OCI-LY1 (cell line): ENCODE measurements at regions not wholly inside any gene's neighbourhood (a gene's known extent, or its start where the extent isn't known, plus 50 kb on each side); places are given as distances from the start of the nearest gene placed in this dataset.

Source experiments
- EZH2 ChIP-seq: fragments of 200-600 bp; sonication (generic), shearing (Covaris generic); IDR thresholded peaks from 2 replicates; pipeline ENCODE4 v1.8.0; 2017; ENCODE audit warnings: borderline replicate concordance, mixed run types, mild to moderate bottlenecking, antibody characterized with exemption, low read length, moderate library complexity, mixed read lengths
- TF ChIP-seq, protein P1 (sequence below): fragments of 200-600 bp; sonication (generic), shearing (Covaris generic); IDR thresholded peaks from 2 replicates; pipeline ENCODE4 v1.5.1; 2017; ENCODE audit warnings: mild to moderate bottlenecking, antibody characterized with exemption, low read length, moderate library complexity, mixed read lengths

DNA sequence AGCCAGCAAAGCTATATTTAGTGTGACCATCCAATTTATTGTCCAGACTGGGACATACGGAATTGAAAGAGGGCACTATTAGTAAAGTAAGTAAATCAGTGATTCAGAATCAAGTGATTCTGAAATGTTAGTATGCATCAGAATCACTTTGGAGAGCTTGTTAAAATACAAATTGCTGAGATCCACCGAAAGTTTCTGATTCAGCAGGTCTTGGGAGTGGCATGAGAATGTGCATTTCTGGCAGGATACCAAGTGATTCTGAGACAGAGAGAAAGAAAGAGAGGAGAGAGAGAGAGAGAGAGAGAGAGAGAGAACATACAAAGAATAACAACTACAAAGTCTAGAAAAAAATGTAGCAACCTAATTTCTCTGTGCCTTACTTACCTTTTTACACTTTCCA, 65.4 kb upstream of the ASTN2 start:
- TF ChIP-seq, protein P1, sequence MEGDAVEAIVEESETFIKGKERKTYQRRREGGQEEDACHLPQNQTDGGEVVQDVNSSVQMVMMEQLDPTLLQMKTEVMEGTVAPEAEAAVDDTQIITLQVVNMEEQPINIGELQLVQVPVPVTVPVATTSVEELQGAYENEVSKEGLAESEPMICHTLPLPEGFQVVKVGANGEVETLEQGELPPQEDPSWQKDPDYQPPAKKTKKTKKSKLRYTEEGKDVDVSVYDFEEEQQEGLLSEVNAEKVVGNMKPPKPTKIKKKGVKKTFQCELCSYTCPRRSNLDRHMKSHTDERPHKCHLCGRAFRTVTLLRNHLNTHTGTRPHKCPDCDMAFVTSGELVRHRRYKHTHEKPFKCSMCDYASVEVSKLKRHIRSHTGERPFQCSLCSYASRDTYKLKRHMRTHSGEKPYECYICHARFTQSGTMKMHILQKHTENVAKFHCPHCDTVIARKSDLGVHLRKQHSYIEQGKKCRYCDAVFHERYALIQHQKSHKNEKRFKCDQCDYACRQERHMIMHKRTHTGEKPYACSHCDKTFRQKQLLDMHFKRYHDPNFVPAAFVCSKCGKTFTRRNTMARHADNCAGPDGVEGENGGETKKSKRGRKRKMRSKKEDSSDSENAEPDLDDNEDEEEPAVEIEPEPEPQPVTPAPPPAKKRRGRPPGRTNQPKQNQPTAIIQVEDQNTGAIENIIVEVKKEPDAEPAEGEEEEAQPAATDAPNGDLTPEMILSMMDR: no peak
- no peak for TF ChIP-seq EZH2
